Activated CD4-positive, CD25-positive, alpha-beta regulatory T cell treated with anti-CD3 and anti-CD28 coated beads, Interleukin-2, amount 50 U/mL, for 16 hours (primary cell): ENCODE measurements at regions not wholly inside any gene's neighbourhood (a gene's known extent, or its start where the extent isn't known, plus 50 kb on each side); places are given as distances from the start of the nearest gene placed in this dataset.

Experiments
- DNase-seq: peaks from one replicate; pipeline ENCODE4 v3.0.0-alpha.2; 2020; ENCODE audit warnings: low read depth, low spot score

- no peak for DNase-seq
These were observed 53.4 kb upstream of the STK17B start for GRCh38 chr2:196224756-196225155.

GRCh38 chr2:196225213-196225612 is 53.8 kb upstream of the STK17B start:
- no peak for DNase-seq

GRCh38 chr2:196226058-196226706 is 54.8 kb upstream of the STK17B start:
- no peak for DNase-seq

GRCh38 chr2:196226707-196227065 is 55.3 kb upstream of the STK17B start:
- no peak for DNase-seq

GRCh38 chr2:196229013-196229412 is 57.6 kb upstream of the STK17B start:
- DNase-seq: no peak

- no peak for DNase-seq
These were observed 58.9 kb upstream of the STK17B start for GRCh38 chr2:196230061-196230854.

GRCh38 chr2:196233021-196233804 is 61.8 kb upstream of the STK17B start:
- no peak for DNase-seq

- DNase-seq: no peak
These were observed 62.6 kb upstream of the STK17B start for GRCh38 chr2:196233805-196234475.

- peak; percentile 44 for DNase-seq
These were observed 63.3 kb upstream of the STK17B start for GRCh38 chr2:196234672-196235071.

- no peak for DNase-seq
These were observed 67.5 kb upstream of the STK17B start for GRCh38 chr2:196238836-196239380.

- DNase-seq: peak; percentile 58
These were observed 68.5 kb upstream of the STK17B start for GRCh38 chr2:196239622-196240587.

- no peak for DNase-seq
These were observed 69.8 kb upstream of the STK17B start for GRCh38 chr2:196241175-196241574.

GRCh38 chr2:196242131-196242620 is 70.8 kb upstream of the STK17B start:
- DNase-seq: no peak

- no peak for DNase-seq
These were observed 73.1 kb upstream of the STK17B start for GRCh38 chr2:196244516-196244915.

GRCh38 chr2:196244966-196245365 is 73.6 kb upstream of the STK17B start:
- no peak for DNase-seq

GRCh38 chr2:196245378-196246140 is 74.2 kb upstream of the STK17B start:
- DNase-seq: no peak

- DNase-seq: no peak
These were observed 76.0 kb upstream of the STK17B start for GRCh38 chr2:196247114-196247975.

GRCh38 chr2:196247976-196248280 is 76.5 kb upstream of the STK17B start:
- no peak for DNase-seq
